T-cell (primary cell): ENCODE measurements at regions not wholly inside any gene's neighbourhood (a gene's known extent, or its start where the extent isn't known, plus 50 kb on each side); places are given as distances from the start of the nearest gene placed in this dataset.

ENCODE experiments used
- ATAC-seq, 4 experiments: fragments of 200-7000 bp in 3 of 4; fragments of 150-1000 bp in 1 of 4; cut with Tn5 transposase; replicated peaks in 1 of 4; 1 replicate in 3 of 4; 2 replicates in 1 of 4; pipeline ENCODE4 v1.10.0; 2021; ENCODE audit warnings: moderate library complexity in 3 of 4, mild to moderate bottlenecking in 2 of 4, moderate number of reproducible peaks in 1 of 4
- CTCF ChIA-PET, 2 donors: fragments of 300-600 bp; sonication (Branson Sonifier 250); formaldehyde crosslinking; loops; one replicate each; lab custom pipeline; 2022; ENCODE audit warnings: antibody characterized with exemption in 2 of 2; lab: Charles Lee
- POLR2A ChIA-PET, 2 donors: fragments of 300-600 bp; sonication (Branson Sonifier 250); formaldehyde crosslinking; loops; one replicate each; lab custom pipeline; 2022; ENCODE audit warnings: antibody characterized with exemption in 2 of 2; lab: Charles Lee
- DNase-seq, 35 experiments: peaks; one replicate each; pipeline versions ENCODE4 v3.0.0 to v3.0.0-alpha.2; 2013 to 2023
- H3K27ac ChIP-seq: one replicate; pipeline ENCODE4 v1.5.1; 2013; ENCODE audit warnings: low read length
- H3K27me3 ChIP-seq, 2 experiments: replicated peaks in 1 of 2; 1 replicate in 1 of 2; 2 replicates in 1 of 2; pipeline versions ENCODE4 v1.6.1 to v1.7.0; 2013; ENCODE audit warnings: low read length in 1 of 2, mixed read lengths in 1 of 2; ENCODE audit not compliant: control insufficient read depth in 2 of 2, insufficient read depth in 2 of 2; ENCODE audit errors: extremely low read depth in 1 of 2
- H3K36me3 ChIP-seq, 2 donors: 1 replicate in 1 of 2; 2 replicates in 1 of 2; pipeline versions ENCODE4 v1.6.1 to v1.7.0; 2013; ENCODE audit warnings: low read length in 1 of 2; ENCODE audit not compliant: control insufficient read depth in 2 of 2, insufficient read depth in 1 of 2; ENCODE audit errors: extremely low read depth in 1 of 2
- H3K4me1 ChIP-seq, 2 experiments: 1 replicate in 1 of 2; 2 replicates in 1 of 2; pipeline versions ENCODE4 v1.6.1 to v1.7.0; 2013; ENCODE audit warnings: low read length in 2 of 2, mixed read lengths in 1 of 2; ENCODE audit not compliant: insufficient read depth in 2 of 2, control insufficient read depth in 1 of 2; ENCODE audit errors: extremely low read depth in 1 of 2
- H3K4me3 ChIP-seq, 2 donors: 1 replicate in 1 of 2; 2 replicates in 1 of 2; pipeline versions ENCODE4 v1.5.1 to v1.7.0; 2013; ENCODE audit warnings: mild to moderate bottlenecking in 2 of 2, low read length in 1 of 2, moderate library complexity in 1 of 2; ENCODE audit not compliant: control insufficient read depth in 1 of 2; ENCODE audit errors: extremely low read depth in 1 of 2
- H3K9me3 ChIP-seq: 2 replicates; pipeline ENCODE4 v1.7.0; 2013
- H3K27ac Mint-ChIP-seq, 2 donors: one replicate each; pipeline ENCODE4 v1.8.0; 2020 to 2021; ENCODE audit warnings: mild to moderate bottlenecking in 2 of 2, mixed read lengths in 2 of 2
- H3K27me3 Mint-ChIP-seq, 2 donors: one replicate each; pipeline ENCODE4 v1.8.0; 2021 to 2022; ENCODE audit warnings: mixed read lengths in 2 of 2
- H3K36me3 Mint-ChIP-seq: one replicate; pipeline ENCODE4 v1.8.0; 2021; ENCODE audit warnings: mixed read lengths
- H3K4me1 Mint-ChIP-seq, 3 donors: one replicate each; pipeline ENCODE4 v1.8.0; 2020 to 2022; ENCODE audit warnings: mixed read lengths in 3 of 3, mild to moderate bottlenecking in 1 of 3
- H3K4me3 Mint-ChIP-seq, 3 donors: one replicate each; pipeline ENCODE4 v1.8.0; 2020 to 2022; ENCODE audit warnings: mild to moderate bottlenecking in 3 of 3, mixed read lengths in 3 of 3, moderate library complexity in 3 of 3
- H3K9me3 Mint-ChIP-seq, 3 donors: one replicate each; pipeline ENCODE4 v1.8.0; 2020 to 2022; ENCODE audit warnings: mixed read lengths in 3 of 3
- WGBS: methylation state at CpG from one replicate; pipeline ENCODE4 v1.1.5; 2013; ENCODE audit warnings: missing lambda C conversion rate; ENCODE audit not compliant: insufficient coverage; 5-methylcytosine and 5-hydroxymethylcytosine counted together

DNA sequence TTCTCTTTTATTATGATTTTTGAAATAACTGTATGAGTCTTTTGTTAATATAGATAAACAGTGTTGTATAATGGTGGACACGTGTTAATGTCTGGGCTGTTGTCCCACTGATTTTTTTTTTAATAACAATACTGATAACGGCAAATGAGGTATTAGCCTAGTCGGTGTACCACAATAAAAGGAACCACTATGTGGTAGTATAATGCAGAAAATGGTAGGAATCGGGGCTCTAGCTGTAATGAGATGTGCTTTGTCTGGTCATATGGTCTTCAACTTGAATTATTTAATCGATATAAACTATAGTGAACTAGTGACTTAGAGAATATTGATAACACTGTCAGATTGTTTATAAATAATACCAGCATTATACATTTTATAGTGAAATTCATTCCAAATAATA lies 517.9 kb upstream of the SPHKAP start:
- no peaks in the 10 kb centered on the region for H3K4me1 ChIP-seq
- no peaks in the 10 kb centered on the region for H3K36me3 ChIP-seq
- H3K36me3 Mint-ChIP-seq, result no peaks in the 10 kb centered on the region
- H3K4me3 Mint-ChIP-seq, result no peak overlapping the region
- H3K9me3 Mint-ChIP-seq, result peaks cover 0 to 14% (median 5%) of the 10 kb centered on the region in 3 donors
- no peak overlapping the region for H3K27ac ChIP-seq
- no peak for DNase-seq
- H3K4me1 Mint-ChIP-seq, result no peaks in the 10 kb centered on the region
- ChIA-PET CTCF (interaction anchor here in 1 of 2 donors (0.6 kb wide), 1 partner anchor 451 kb away, joined by 3 read pairs; no protein-coding TSS in a partner anchor), POLR2A (no interaction called here)
- no peak for ATAC-seq
- no CpG with 5 or more reads among the region's 5 CpGs for WGBS
- no peaks in the 10 kb centered on the region for H3K27me3 ChIP-seq
- H3K27ac Mint-ChIP-seq, result no peak overlapping the region
- H3K9me3 ChIP-seq, result no peaks in the 10 kb centered on the region
- no peaks in the 10 kb centered on the region for H3K27me3 Mint-ChIP-seq
- no peak overlapping the region for H3K4me3 ChIP-seq

DNA sequence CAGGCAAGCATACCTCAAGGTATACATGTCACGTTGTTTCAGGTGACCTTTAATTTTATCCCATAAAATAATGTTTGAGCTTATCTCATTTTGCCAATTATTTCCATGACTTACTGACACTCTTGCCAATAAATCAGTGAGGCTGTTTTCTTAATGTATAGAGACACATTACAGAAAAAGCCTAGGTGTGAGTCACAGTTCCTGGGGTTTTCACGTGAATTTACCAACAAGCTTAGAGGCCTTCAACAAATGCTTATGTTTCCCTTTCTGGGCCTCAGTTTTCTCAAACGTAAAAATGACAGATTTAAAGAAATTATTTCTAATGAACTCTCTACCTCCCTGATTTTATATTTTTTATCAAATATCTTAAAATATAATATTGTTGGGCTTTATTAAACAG lies 517.5 kb upstream of the SPHKAP start:
- no peak overlapping the region for H3K4me3 Mint-ChIP-seq
- H3K36me3 ChIP-seq, result no peaks in the 10 kb centered on the region
- no peaks in the 10 kb centered on the region for H3K27me3 Mint-ChIP-seq
- H3K9me3 ChIP-seq, result no peaks in the 10 kb centered on the region
- H3K27ac Mint-ChIP-seq, result no peak overlapping the region
- H3K27me3 ChIP-seq, result no peaks in the 10 kb centered on the region
- no peak overlapping the region for H3K4me3 ChIP-seq
- no peak overlapping the region for H3K27ac ChIP-seq
- no CpG with 5 or more reads among the region's 3 CpGs for WGBS
- ChIA-PET POLR2A (no interaction called here), CTCF (interaction anchor here in 1 of 2 donors (0.6 kb wide), 1 partner anchor 450 kb away, joined by 3 read pairs; no protein-coding TSS in a partner anchor)
- H3K4me1 Mint-ChIP-seq, result no peaks in the 10 kb centered on the region
- ATAC-seq (no peak), DNase-seq (no peak)
- H3K4me1 ChIP-seq, result no peaks in the 10 kb centered on the region
- peaks cover 0 to 12% (median 10%) of the 10 kb centered on the region in 3 donors for H3K9me3 Mint-ChIP-seq
- H3K36me3 Mint-ChIP-seq, result no peaks in the 10 kb centered on the region

DNA sequence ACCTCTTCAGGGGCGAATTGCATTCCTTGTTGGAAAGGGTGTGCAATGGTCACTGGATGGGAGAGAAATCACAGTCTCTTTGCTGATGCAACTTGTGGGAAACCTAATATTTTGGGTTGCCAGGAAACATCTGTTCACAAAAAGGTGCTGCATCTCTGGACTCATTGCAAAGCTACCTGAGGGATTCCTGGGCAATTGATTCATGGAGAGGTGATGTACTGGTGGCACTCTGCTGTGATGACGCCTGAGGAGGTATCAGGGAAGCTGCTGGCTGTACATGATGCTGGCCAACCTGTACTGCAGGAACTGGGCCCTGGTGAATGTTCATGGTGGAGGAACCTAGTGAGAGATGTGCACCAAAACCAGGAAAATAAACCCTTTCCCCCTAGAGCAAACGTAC lies 516.0 kb upstream of the SPHKAP start:
- Mint-ChIP-seq H3K4me1 (no peaks in the 10 kb centered on the region), H3K4me3 (no peak overlapping the region), H3K9me3 (peaks cover 0 to 11% (median 10%) of the 10 kb centered on the region in 3 donors), H3K36me3 (no peaks in the 10 kb centered on the region), H3K27ac (no peak overlapping the region), H3K27me3 (no peaks in the 10 kb centered on the region)
- Histone ChIP-seq H3K9me3 (no peaks in the 10 kb centered on the region), H3K36me3 (no peaks in the 10 kb centered on the region), H3K27me3 (no peaks in the 10 kb centered on the region), H3K4me3 (no peak overlapping the region), H3K4me1 (no peaks in the 10 kb centered on the region), H3K27ac (no peak overlapping the region)
- WGBS, result no CpG with 5 or more reads among the region's 3 CpGs
- ChIA-PET CTCF (no interaction called here), POLR2A (no interaction called here)
- ATAC-seq (no peak), DNase-seq (no peak)

DNA sequence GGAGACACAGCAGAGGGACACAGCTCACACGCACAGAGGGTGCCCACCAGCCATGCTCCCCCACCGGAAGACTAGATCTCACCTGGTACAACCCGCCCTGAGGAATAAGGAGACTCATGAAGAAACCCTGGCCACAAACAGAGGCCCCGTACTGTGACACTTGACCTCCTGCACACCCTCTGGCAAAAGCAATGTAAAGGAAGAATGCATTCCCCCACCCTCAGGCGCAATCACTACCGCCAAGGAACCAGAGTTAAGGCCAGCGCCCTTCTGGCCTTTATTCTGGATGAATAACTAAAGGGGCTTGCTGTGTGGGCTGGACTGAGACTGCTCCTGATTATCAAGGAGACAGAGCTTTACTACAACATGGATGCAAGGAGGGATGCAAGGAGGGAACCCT lies 509.2 kb upstream of the SPHKAP start:
- WGBS, result 84% methylated on average over 2 of the region's 7 CpGs
- H3K36me3 ChIP-seq, result no peaks in the 10 kb centered on the region
- H3K27ac ChIP-seq, result no peak overlapping the region
- ChIA-PET CTCF (no interaction called here), POLR2A (no interaction called here)
- no peaks in the 10 kb centered on the region for H3K36me3 Mint-ChIP-seq
- no peak overlapping the region for H3K27ac Mint-ChIP-seq
- H3K4me1 ChIP-seq, result no peaks in the 10 kb centered on the region
- no peaks in the 10 kb centered on the region for H3K27me3 ChIP-seq
- ATAC-seq, result no peak
- no peak overlapping the region for H3K4me3 ChIP-seq
- no peaks in the 10 kb centered on the region for H3K9me3 ChIP-seq
- H3K27me3 Mint-ChIP-seq, result no peaks in the 10 kb centered on the region
- no peak overlapping the region for H3K4me3 Mint-ChIP-seq
- H3K4me1 Mint-ChIP-seq, result no peaks in the 10 kb centered on the region
- no peak for DNase-seq
- H3K9me3 Mint-ChIP-seq, result peaks cover 4 to 13% (median 12%) of the 10 kb centered on the region in 3 donors

DNA sequence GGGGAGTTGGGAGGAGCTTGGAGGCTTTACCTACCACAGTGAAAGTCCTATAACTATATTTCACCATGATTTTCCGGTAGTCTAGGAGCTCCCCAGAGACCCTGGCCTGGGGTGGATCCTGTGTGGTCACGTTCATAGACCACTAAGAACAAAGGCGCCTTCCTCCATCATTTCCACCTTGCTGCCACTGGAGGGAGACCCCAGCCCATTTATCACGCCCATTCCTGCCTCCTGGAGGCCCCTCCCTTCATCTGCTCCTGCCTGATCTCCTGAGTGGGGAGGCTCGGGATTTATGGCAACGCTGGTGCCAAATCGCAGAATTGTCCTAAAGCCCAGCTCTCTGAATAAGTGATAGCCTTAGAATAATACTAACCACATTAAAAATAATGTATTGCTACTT lies 507.6 kb upstream of the SPHKAP start:
- Mint-ChIP-seq H3K9me3 (peaks cover 7 to 12% (median 10%) of the 10 kb centered on the region in 3 donors), H3K4me3 (no peak overlapping the region), H3K4me1 (no peaks in the 10 kb centered on the region), H3K36me3 (no peaks in the 10 kb centered on the region), H3K27ac (no peak overlapping the region), H3K27me3 (no peaks in the 10 kb centered on the region)
- H3K27ac ChIP-seq, result no peak overlapping the region
- H3K4me3 ChIP-seq, result no peak overlapping the region
- CTCF ChIA-PET, result no interaction called here
- no peaks in the 10 kb centered on the region for H3K27me3 ChIP-seq
- ATAC-seq (no peak), DNase-seq (no peak)
- no peaks in the 10 kb centered on the region for H3K36me3 ChIP-seq
- no peaks in the 10 kb centered on the region for H3K4me1 ChIP-seq
- POLR2A ChIA-PET, result no interaction called here
- no peaks in the 10 kb centered on the region for H3K9me3 ChIP-seq
- 13% methylated on average over 4 of the region's 7 CpGs for WGBS

DNA sequence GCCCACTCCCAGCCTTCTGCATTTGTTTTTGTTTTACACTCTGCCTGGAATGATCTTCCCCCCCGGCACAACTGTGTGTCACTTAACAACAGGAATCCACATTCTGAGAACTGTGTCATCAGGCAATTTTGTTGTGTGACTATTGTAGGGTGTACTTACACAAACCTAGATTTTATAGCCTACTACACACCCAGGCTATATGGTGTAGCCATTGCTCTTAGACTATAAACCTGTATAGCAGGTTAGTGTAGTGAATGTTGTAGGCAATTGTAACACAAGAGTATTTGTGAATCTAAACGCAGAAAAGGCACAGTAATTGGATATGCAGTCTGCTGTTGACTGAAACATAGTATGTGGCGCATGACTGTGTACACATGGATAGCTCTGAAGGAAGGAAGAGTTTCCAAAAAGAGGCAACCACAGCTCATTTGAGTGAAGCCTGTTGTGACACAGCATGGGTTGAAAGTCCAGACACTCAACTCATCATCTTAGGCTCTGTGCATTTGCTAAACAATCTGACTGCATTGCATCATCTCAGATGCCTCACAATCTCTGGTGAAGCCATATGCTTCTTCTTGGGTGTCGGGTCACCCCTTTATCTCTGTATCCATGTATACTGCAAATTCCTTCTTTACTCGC lies 506.6 kb upstream of the SPHKAP start:
- peaks cover 9 to 11% (median 10%) of the 10 kb centered on the region in 3 donors for H3K9me3 Mint-ChIP-seq

More for the DNA sequence above, 506.6 kb upstream of the SPHKAP start:
- Mint-ChIP-seq H3K4me1 (no peaks in the 10 kb centered on the region), H3K27me3 (no peaks in the 10 kb centered on the region), H3K4me3 (no peak overlapping the region), H3K36me3 (no peaks in the 10 kb centered on the region), H3K27ac (no peak overlapping the region)
- Histone ChIP-seq H3K36me3 (no peaks in the 10 kb centered on the region), H3K9me3 (no peaks in the 10 kb centered on the region), H3K27ac (no peak overlapping the region), H3K27me3 (no peaks in the 10 kb centered on the region), H3K4me3 (no peak overlapping the region), H3K4me1 (no peaks in the 10 kb centered on the region)
- ATAC-seq (no peak), DNase-seq (no peak)
- CTCF ChIA-PET, result no interaction called here
- POLR2A ChIA-PET, result no interaction called here
- 83% methylated on average over 4 of the region's 5 CpGs for WGBS
